ENCODE measurements at regions not wholly inside any gene's neighbourhood (a gene's known extent, or its start where the extent isn't known, plus 50 kb on each side); places are given as distances from the start of the nearest gene placed in this dataset.
"Not testable (repeated sequence)": the region's sequence is repeated elsewhere in the genome, so short reads cannot be mapped to it uniquely, and the experiment has no call there.

GRCh38 chr6:131443014-131443413 lies 130.0 kb upstream of the ARG1 start:
- peaks cover 3% of the 10 kb centered on the region for H3K27me3 Mint-ChIP-seq (ENCODE audit: low read depth)
- no peaks in the 10 kb centered on the region for H3K4me1 Mint-ChIP-seq (ENCODE audit: low read depth)
- no peaks in the 10 kb centered on the region for H3K36me3 Mint-ChIP-seq (ENCODE audit: low read depth)
- H3K27ac Mint-ChIP-seq (ENCODE audit: unreplicated experiment), result no peak overlapping the region
- H3K4me3 Mint-ChIP-seq (ENCODE audit: unreplicated experiment), result no peak overlapping the region
- TF ChIP-seq, protein P1, sequence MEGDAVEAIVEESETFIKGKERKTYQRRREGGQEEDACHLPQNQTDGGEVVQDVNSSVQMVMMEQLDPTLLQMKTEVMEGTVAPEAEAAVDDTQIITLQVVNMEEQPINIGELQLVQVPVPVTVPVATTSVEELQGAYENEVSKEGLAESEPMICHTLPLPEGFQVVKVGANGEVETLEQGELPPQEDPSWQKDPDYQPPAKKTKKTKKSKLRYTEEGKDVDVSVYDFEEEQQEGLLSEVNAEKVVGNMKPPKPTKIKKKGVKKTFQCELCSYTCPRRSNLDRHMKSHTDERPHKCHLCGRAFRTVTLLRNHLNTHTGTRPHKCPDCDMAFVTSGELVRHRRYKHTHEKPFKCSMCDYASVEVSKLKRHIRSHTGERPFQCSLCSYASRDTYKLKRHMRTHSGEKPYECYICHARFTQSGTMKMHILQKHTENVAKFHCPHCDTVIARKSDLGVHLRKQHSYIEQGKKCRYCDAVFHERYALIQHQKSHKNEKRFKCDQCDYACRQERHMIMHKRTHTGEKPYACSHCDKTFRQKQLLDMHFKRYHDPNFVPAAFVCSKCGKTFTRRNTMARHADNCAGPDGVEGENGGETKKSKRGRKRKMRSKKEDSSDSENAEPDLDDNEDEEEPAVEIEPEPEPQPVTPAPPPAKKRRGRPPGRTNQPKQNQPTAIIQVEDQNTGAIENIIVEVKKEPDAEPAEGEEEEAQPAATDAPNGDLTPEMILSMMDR (IDR thresholded peaks at IDR 0.05), result no peak
- no peak for DNase-seq (ENCODE audit: low spot score)
- H3K9me3 Mint-ChIP-seq (ENCODE audit: low read depth), result peaks cover 6% of the 10 kb centered on the region

- Mint-ChIP-seq H3K4me1 (ENCODE audit: low read depth) (no peaks in the 10 kb centered on the region), H3K27me3 (ENCODE audit: low read depth) (peaks cover 1% of the 10 kb centered on the region), H3K9me3 (ENCODE audit: low read depth) (peaks cover 1% of the 10 kb centered on the region), H3K36me3 (ENCODE audit: low read depth) (no peaks in the 10 kb centered on the region), H3K4me3 (ENCODE audit: unreplicated experiment) (no peak overlapping the region), H3K27ac (ENCODE audit: unreplicated experiment) (no peak overlapping the region)
- no peak for DNase-seq (ENCODE audit: low spot score)
- TF ChIP-seq, protein P1 (IDR thresholded peaks at IDR 0.05), result no peak
Observed at GRCh38 chr6:131443514-131443913, 129.5 kb upstream of the ARG1 start.

DNA sequence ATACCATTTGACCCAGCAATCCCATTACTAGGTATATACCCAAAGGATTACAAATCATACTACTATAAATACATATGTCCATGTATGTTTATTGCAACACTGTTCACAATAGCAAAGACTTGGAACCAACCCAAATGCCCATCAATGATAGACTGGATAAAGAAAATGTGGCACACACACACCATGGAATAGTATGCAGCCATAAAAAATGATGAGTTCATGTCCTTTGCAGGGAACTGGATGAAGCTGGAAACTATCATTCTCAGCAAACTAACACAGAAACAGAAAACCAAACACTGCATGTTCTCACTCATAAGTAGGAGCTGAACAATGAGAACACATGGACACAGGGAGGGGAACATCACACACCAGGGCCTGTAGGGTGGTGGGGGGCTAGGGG lies 127.7 kb upstream of the ARG1 start:
- not testable (repeated sequence) for H3K4me1 Mint-ChIP-seq (ENCODE audit: low read depth); H3K27me3 Mint-ChIP-seq (ENCODE audit: low read depth)

DNA sequence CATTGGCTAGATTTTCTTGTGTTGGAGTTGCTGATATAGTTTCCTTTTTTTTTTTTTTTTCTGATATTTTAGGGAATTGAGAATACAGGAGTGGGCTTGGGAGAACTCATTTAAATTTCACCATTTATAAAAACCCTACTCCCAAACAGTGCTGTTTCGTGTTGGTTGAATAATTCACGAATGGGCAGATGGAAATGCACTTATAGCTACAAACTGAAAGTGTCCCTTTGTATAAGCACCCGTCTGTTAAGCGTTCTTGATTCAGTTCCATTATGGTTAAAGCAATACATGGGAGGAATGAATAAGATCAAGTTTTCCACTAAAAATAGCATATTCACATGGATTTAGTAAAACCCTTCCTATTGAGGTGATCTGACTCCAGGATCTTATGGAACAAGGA lies 122.2 kb upstream of the ARG1 start:
- TF ChIP-seq, protein P1 (IDR thresholded peaks at IDR 0.05), result no peak
- no peaks in the 10 kb centered on the region for H3K36me3 Mint-ChIP-seq (ENCODE audit: low read depth)
- H3K27me3 Mint-ChIP-seq (ENCODE audit: low read depth), result no peaks in the 10 kb centered on the region
- H3K9me3 Mint-ChIP-seq (ENCODE audit: low read depth), result no peaks in the 10 kb centered on the region
- H3K27ac Mint-ChIP-seq (ENCODE audit: unreplicated experiment), result no peak overlapping the region
- no peaks in the 10 kb centered on the region for H3K4me1 Mint-ChIP-seq (ENCODE audit: low read depth)
- DNase-seq (ENCODE audit: low spot score), result no peak
- no peak overlapping the region for H3K4me3 Mint-ChIP-seq (ENCODE audit: unreplicated experiment)

More for the DNA sequence above, 127.7 kb upstream of the ARG1 start:
- H3K27ac Mint-ChIP-seq (ENCODE audit: unreplicated experiment); H3K9me3 Mint-ChIP-seq (ENCODE audit: low read depth); DNase-seq (ENCODE audit: low spot score); H3K36me3 Mint-ChIP-seq (ENCODE audit: low read depth); H3K4me3 Mint-ChIP-seq (ENCODE audit: unreplicated experiment): not testable (repeated sequence)

GRCh38 chr6:131451321-131452144 lies 121.5 kb upstream of the ARG1 start:
- H3K4me3 Mint-ChIP-seq (ENCODE audit: unreplicated experiment), result no peak overlapping the region
- DNase-seq (ENCODE audit: low spot score), result no peak
- H3K36me3 Mint-ChIP-seq (ENCODE audit: low read depth), result no peaks in the 10 kb centered on the region
- H3K27me3 Mint-ChIP-seq (ENCODE audit: low read depth), result no peaks in the 10 kb centered on the region
- TF ChIP-seq, protein P1 (IDR thresholded peaks at IDR 0.05), result no peak
- no peaks in the 10 kb centered on the region for H3K4me1 Mint-ChIP-seq (ENCODE audit: low read depth)
- H3K27ac Mint-ChIP-seq (ENCODE audit: unreplicated experiment), result no peak overlapping the region
- no peaks in the 10 kb centered on the region for H3K9me3 Mint-ChIP-seq (ENCODE audit: low read depth)

GRCh38 chr6:131453803-131454202 lies 119.2 kb upstream of the ARG1 start:
- Mint-ChIP-seq H3K27me3 (ENCODE audit: low read depth) (peaks cover 6% of the 10 kb centered on the region), H3K27ac (ENCODE audit: unreplicated experiment) (no peak overlapping the region), H3K4me1 (ENCODE audit: low read depth) (no peaks in the 10 kb centered on the region), H3K36me3 (ENCODE audit: low read depth) (no peaks in the 10 kb centered on the region), H3K4me3 (ENCODE audit: unreplicated experiment) (no peak overlapping the region), H3K9me3 (ENCODE audit: low read depth) (no peaks in the 10 kb centered on the region)
- DNase-seq (ENCODE audit: low spot score), result no peak
- TF ChIP-seq, protein P1 (IDR thresholded peaks at IDR 0.05), result no peak

Data from chondrocyte (in vitro differentiated cells).